ENCODE measurements at regions not wholly inside any gene's neighbourhood (a gene's known extent, or its start where the extent isn't known, plus 50 kb on each side); places are given as distances from the start of the nearest gene placed in this dataset.

DNA sequence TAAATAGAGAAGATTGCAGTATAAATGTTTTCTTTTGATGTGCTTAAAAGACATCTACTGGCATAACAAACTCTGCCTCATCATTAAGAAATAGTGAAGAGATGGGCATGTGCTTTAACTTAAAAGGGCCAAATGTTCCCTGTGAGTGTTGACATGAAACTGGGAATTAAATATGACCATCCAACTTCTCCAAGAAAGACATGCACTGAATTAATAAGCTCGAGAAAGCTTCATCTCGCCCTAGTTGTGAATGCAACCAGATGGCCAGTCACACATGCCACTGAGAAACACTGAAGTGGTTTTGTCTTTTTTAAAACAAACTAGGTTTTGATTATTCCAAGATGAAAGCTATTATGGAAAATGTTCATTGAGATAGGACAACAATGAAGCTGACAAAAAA, 479.2 kb downstream of the RIT2 start:
- ChIA-PET POLR2A (no interaction called here), CTCF (no interaction called here)
- Histone ChIP-seq H3K27ac (ENCODE audit: low read depth, low read length) (no peak overlapping the region), H3K9me3 (ENCODE audit: control insufficient read depth, insufficient read depth, low read length) (no peaks in the 10 kb centered on the region), H3K27me3 (ENCODE audit: control insufficient read depth, insufficient read depth, low read length) (no peaks in the 10 kb centered on the region), H3K4me3 (ENCODE audit: low read depth, low read length) (no peak overlapping the region)
- DNase-seq (ENCODE audit: low read depth, low spot score) = no peak
- TF ChIP-seq, protein P1, sequence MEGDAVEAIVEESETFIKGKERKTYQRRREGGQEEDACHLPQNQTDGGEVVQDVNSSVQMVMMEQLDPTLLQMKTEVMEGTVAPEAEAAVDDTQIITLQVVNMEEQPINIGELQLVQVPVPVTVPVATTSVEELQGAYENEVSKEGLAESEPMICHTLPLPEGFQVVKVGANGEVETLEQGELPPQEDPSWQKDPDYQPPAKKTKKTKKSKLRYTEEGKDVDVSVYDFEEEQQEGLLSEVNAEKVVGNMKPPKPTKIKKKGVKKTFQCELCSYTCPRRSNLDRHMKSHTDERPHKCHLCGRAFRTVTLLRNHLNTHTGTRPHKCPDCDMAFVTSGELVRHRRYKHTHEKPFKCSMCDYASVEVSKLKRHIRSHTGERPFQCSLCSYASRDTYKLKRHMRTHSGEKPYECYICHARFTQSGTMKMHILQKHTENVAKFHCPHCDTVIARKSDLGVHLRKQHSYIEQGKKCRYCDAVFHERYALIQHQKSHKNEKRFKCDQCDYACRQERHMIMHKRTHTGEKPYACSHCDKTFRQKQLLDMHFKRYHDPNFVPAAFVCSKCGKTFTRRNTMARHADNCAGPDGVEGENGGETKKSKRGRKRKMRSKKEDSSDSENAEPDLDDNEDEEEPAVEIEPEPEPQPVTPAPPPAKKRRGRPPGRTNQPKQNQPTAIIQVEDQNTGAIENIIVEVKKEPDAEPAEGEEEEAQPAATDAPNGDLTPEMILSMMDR (IDR thresholded peaks at IDR 0.05; ENCODE audit: low read depth, low read length) = no peak

DNA sequence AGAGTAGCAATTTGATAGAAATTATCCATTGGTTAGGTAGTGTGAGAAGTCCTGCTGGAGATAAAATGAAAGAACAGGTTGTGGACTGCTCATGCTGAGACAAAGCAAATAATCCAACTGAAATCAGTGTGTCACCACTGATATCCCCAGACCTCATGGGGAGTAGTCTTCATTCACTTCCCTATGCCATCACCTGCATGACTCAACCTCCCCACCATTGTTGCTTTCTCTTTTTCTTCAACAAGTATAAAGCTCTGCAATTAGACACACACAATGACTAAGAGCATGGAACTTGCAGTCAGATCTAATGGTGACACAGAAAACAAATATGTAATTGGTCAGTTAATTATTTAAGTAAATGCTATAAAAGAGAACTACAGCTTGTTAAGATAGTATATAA, 475.3 kb downstream of the RIT2 start:
- peaks cover 2% of the 10 kb centered on the region for H3K9me3 ChIP-seq (ENCODE audit: control insufficient read depth, insufficient read depth, low read length)
- TF ChIP-seq, protein P1 (IDR thresholded peaks at IDR 0.05; ENCODE audit: low read depth, low read length) = no peak
- H3K27me3 ChIP-seq (ENCODE audit: control insufficient read depth, insufficient read depth, low read length) = no peaks in the 10 kb centered on the region
- ChIA-PET POLR2A (no interaction called here), CTCF (no interaction called here)
- no peak overlapping the region for H3K27ac ChIP-seq (ENCODE audit: low read depth, low read length)
- no peak for DNase-seq (ENCODE audit: low read depth, low spot score)
- H3K4me3 ChIP-seq (ENCODE audit: low read depth, low read length) = no peak overlapping the region

DNA sequence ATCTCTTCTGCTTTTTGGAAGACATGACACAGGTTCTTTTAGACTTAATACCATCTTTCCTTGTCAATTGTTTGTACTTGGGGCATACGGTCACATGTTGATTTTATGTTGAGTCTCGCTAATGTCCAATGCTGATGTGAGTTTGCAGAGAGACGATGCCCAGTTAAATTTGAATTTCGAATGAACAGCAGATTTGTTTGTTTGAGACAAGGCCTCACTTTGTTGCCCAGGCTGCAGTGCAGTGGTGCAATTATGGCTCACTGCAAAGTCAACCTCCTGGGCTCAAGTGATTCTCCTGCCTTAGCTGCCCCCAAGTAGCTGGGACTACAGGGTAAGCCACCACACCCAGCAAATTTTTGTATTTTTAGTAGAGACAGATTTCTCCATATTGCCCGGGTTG, 473.5 kb downstream of the RIT2 start:
- POLR2A ChIA-PET = no interaction called here
- Histone ChIP-seq H3K9me3 (ENCODE audit: control insufficient read depth, insufficient read depth, low read length) (peaks cover 2% of the 10 kb centered on the region), H3K4me3 (ENCODE audit: low read depth, low read length) (no peak overlapping the region), H3K27me3 (ENCODE audit: control insufficient read depth, insufficient read depth, low read length) (no peaks in the 10 kb centered on the region), H3K27ac (ENCODE audit: low read depth, low read length) (no peak overlapping the region)
- no peak for DNase-seq (ENCODE audit: low read depth, low spot score)
- CTCF ChIA-PET = no interaction called here
- TF ChIP-seq, protein P1 (IDR thresholded peaks at IDR 0.05; ENCODE audit: low read depth, low read length) = no peak

DNA sequence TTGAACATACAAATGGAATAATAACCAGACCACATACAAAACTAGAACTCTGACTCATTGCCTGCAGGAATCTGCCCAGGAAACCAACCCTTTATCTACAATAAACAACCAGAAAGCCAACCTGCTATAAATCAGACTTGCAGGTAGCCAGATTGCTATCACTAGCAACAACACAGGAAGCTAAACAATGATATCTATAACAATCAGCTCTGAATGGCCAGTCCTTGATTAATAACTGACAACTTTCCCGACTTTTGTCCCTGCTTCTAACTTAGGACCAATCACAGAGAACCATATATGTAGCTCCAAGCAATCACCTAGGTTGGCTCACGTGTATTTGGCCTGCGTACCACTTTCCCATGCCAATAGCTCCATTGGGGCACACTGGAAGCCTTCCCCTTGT, 470.8 kb downstream of the RIT2 start:
- no peak for DNase-seq (ENCODE audit: low read depth, low spot score)
- TF ChIP-seq, protein P1 (IDR thresholded peaks at IDR 0.05; ENCODE audit: low read depth, low read length) = no peak
- no peak overlapping the region for H3K4me3 ChIP-seq (ENCODE audit: low read depth, low read length)
- H3K27ac ChIP-seq (ENCODE audit: low read depth, low read length) = no peak overlapping the region
- no peaks in the 10 kb centered on the region for H3K27me3 ChIP-seq (ENCODE audit: control insufficient read depth, insufficient read depth, low read length)
- CTCF ChIA-PET = no interaction called here
- POLR2A ChIA-PET = no interaction called here
- H3K9me3 ChIP-seq (ENCODE audit: control insufficient read depth, insufficient read depth, low read length) = peaks cover 2% of the 10 kb centered on the region

GRCh38 chr18:42649331-42650035, 466.0 kb downstream of the RIT2 start:
- DNase-seq (ENCODE audit: low read depth, low spot score) = no peak
- Histone ChIP-seq H3K27me3 (ENCODE audit: control insufficient read depth, insufficient read depth, low read length) (no peaks in the 10 kb centered on the region), H3K9me3 (ENCODE audit: control insufficient read depth, insufficient read depth, low read length) (peaks cover 4% of the 10 kb centered on the region), H3K27ac (ENCODE audit: low read depth, low read length) (no peak overlapping the region), H3K4me3 (ENCODE audit: low read depth, low read length) (no peak overlapping the region)
- POLR2A ChIA-PET = no interaction called here
- CTCF ChIA-PET = no interaction called here
- TF ChIP-seq, protein P1 (IDR thresholded peaks at IDR 0.05; ENCODE audit: low read depth, low read length) = no peak
